ENCODE measurements at regions not wholly inside any gene's neighbourhood (a gene's known extent, or its start where the extent isn't known, plus 50 kb on each side); places are given as distances from the start of the nearest gene placed in this dataset.

GRCh38 chrX:40403757-40404156, 177.0 kb upstream of the ATP6AP2 start:
- Histone ChIP-seq H3K79me1 (ENCODE audit: low read length) (no peaks in the 10 kb centered on the region), H3K79me2 (ENCODE audit: control insufficient read depth, insufficient read depth, low read length) (no peaks in the 10 kb centered on the region), H3K36me3 (ENCODE audit: control insufficient read depth, insufficient read depth, low read length) (no peaks in the 10 kb centered on the region), H3K4me3 (ENCODE audit: low read length) (no peak overlapping the region), H3K18ac (ENCODE audit: low read length) (no peak overlapping the region), H3K4me1 (ENCODE audit: control insufficient read depth, low read depth, low read length) (no peaks in the 10 kb centered on the region), H2BK15ac (replicated peaks; ENCODE audit: low read depth) (no peak overlapping the region), H3K56ac (ENCODE audit: low read length) (no peak overlapping the region), H3K9ac (ENCODE audit: low read length) (no peak overlapping the region), H3K4ac (ENCODE audit: low read depth, low read length) (no peak overlapping the region), H3K27me3 (ENCODE audit: insufficient read depth, low read length, poor library complexity) (no peaks in the 10 kb centered on the region), H2AK5ac (ENCODE audit: low read length) (no peak overlapping the region), H2BK5ac (ENCODE audit: low read length) (no peak overlapping the region), H2BK120ac (ENCODE audit: low read depth, low read length) (no peak overlapping the region), H4K8ac (ENCODE audit: low read depth, low read length) (no peak overlapping the region), H3K23ac (ENCODE audit: low read length) (no peak overlapping the region), H3K4me2 (ENCODE audit: low read length) (no peak overlapping the region), H3K27ac (ENCODE audit: low read depth, low read length) (no peak overlapping the region), H4K5ac (ENCODE audit: low read length) (no peak overlapping the region)
- no CpG with 5 or more reads among the region's 7 CpGs for WGBS (ENCODE audit: extremely low coverage, insufficient coverage, low lambda C conversion rate)
- DNase-seq = no peak

GRCh38 chrX:40402831-40403533, 177.8 kb upstream of the ATP6AP2 start:
- Histone ChIP-seq H3K79me2 (ENCODE audit: control insufficient read depth, insufficient read depth, low read length) (no peaks in the 10 kb centered on the region), H3K9ac (ENCODE audit: low read length) (no peak overlapping the region), H3K27me3 (ENCODE audit: insufficient read depth, low read length, poor library complexity) (no peaks in the 10 kb centered on the region), H3K4me1 (ENCODE audit: control insufficient read depth, low read depth, low read length) (no peaks in the 10 kb centered on the region), H2BK15ac (replicated peaks; ENCODE audit: low read depth) (no peak overlapping the region), H3K18ac (ENCODE audit: low read length) (peak overlapping the region; percentile 51), H3K36me3 (ENCODE audit: control insufficient read depth, insufficient read depth, low read length) (no peaks in the 10 kb centered on the region), H3K4me2 (ENCODE audit: low read length) (no peak overlapping the region), H3K4ac (ENCODE audit: low read depth, low read length) (peak overlapping the region; percentile 52), H3K4me3 (ENCODE audit: low read length) (no peak overlapping the region), H3K23ac (ENCODE audit: low read length) (no peak overlapping the region), H4K5ac (ENCODE audit: low read length) (no peak overlapping the region), H2BK120ac (ENCODE audit: low read depth, low read length) (no peak overlapping the region), H4K8ac (ENCODE audit: low read depth, low read length) (no peak overlapping the region), H2AK5ac (ENCODE audit: low read length) (no peak overlapping the region), H3K56ac (ENCODE audit: low read length) (no peak overlapping the region), H3K79me1 (ENCODE audit: low read length) (no peaks in the 10 kb centered on the region), H3K27ac (ENCODE audit: low read depth, low read length) (no peak overlapping the region), H2BK5ac (ENCODE audit: low read length) (no peak overlapping the region)
- peak; percentile 22 for DNase-seq
- WGBS (ENCODE audit: extremely low coverage, insufficient coverage, low lambda C conversion rate) = no CpG with 5 or more reads among the region's 12 CpGs

GRCh38 chrX:40395102-40395501, 185.7 kb upstream of the ATP6AP2 start:
- Histone ChIP-seq H3K4me2 (ENCODE audit: low read length) (no peak overlapping the region), H3K36me3 (ENCODE audit: control insufficient read depth, insufficient read depth, low read length) (no peaks in the 10 kb centered on the region), H3K9ac (ENCODE audit: low read length) (no peak overlapping the region), H3K79me1 (ENCODE audit: low read length) (no peaks in the 10 kb centered on the region), H4K5ac (ENCODE audit: low read length) (no peak overlapping the region), H3K4me3 (ENCODE audit: low read length) (no peak overlapping the region), H3K23ac (ENCODE audit: low read length) (no peak overlapping the region), H3K18ac (ENCODE audit: low read length) (no peak overlapping the region), H2AK5ac (ENCODE audit: low read length) (no peak overlapping the region), H4K8ac (ENCODE audit: low read depth, low read length) (no peak overlapping the region), H2BK120ac (ENCODE audit: low read depth, low read length) (no peak overlapping the region), H3K79me2 (ENCODE audit: control insufficient read depth, insufficient read depth, low read length) (no peaks in the 10 kb centered on the region), H3K27ac (ENCODE audit: low read depth, low read length) (no peak overlapping the region), H3K4ac (ENCODE audit: low read depth, low read length) (no peak overlapping the region), H3K56ac (ENCODE audit: low read length) (no peak overlapping the region), H3K27me3 (ENCODE audit: insufficient read depth, low read length, poor library complexity) (no peaks in the 10 kb centered on the region), H2BK15ac (replicated peaks; ENCODE audit: low read depth) (no peak overlapping the region), H2BK5ac (ENCODE audit: low read length) (no peak overlapping the region), H3K4me1 (ENCODE audit: control insufficient read depth, low read depth, low read length) (no peaks in the 10 kb centered on the region)
- no peak for DNase-seq
- no CpG with 5 or more reads among the region's 2 CpGs for WGBS (ENCODE audit: extremely low coverage, insufficient coverage, low lambda C conversion rate)

- Histone ChIP-seq H3K27ac (ENCODE audit: low read depth, low read length) (no peak overlapping the region), H4K8ac (ENCODE audit: low read depth, low read length) (no peak overlapping the region), H3K23ac (ENCODE audit: low read length) (no peak overlapping the region), H3K4me1 (ENCODE audit: control insufficient read depth, low read depth, low read length) (no peaks in the 10 kb centered on the region), H3K79me1 (ENCODE audit: low read length) (no peaks in the 10 kb centered on the region), H3K27me3 (ENCODE audit: insufficient read depth, low read length, poor library complexity) (no peaks in the 10 kb centered on the region), H3K36me3 (ENCODE audit: control insufficient read depth, insufficient read depth, low read length) (no peaks in the 10 kb centered on the region), H2AK5ac (ENCODE audit: low read length) (no peak overlapping the region), H2BK5ac (ENCODE audit: low read length) (no peak overlapping the region), H3K4me3 (ENCODE audit: low read length) (no peak overlapping the region), H4K5ac (ENCODE audit: low read length) (no peak overlapping the region), H3K4ac (ENCODE audit: low read depth, low read length) (no peak overlapping the region), H3K56ac (ENCODE audit: low read length) (no peak overlapping the region), H2BK120ac (ENCODE audit: low read depth, low read length) (no peak overlapping the region), H3K9ac (ENCODE audit: low read length) (no peak overlapping the region), H3K79me2 (ENCODE audit: control insufficient read depth, insufficient read depth, low read length) (no peaks in the 10 kb centered on the region), H3K18ac (ENCODE audit: low read length) (no peak overlapping the region), H2BK15ac (replicated peaks; ENCODE audit: low read depth) (no peak overlapping the region), H3K4me2 (ENCODE audit: low read length) (no peak overlapping the region)
- DNase-seq = no peak
- no CpG with 5 or more reads among the region's 5 CpGs for WGBS (ENCODE audit: extremely low coverage, insufficient coverage, low lambda C conversion rate)
These were observed 186.5 kb upstream of the ATP6AP2 start for GRCh38 chrX:40394302-40394701.

- no peak overlapping the region for H2BK15ac ChIP-seq (replicated peaks; ENCODE audit: low read depth)
- no peak overlapping the region for H3K4me3 ChIP-seq (ENCODE audit: low read length)
- no peak overlapping the region for H4K5ac ChIP-seq (ENCODE audit: low read length)
- no peak overlapping the region for H4K8ac ChIP-seq (ENCODE audit: low read depth, low read length)
- no peaks in the 10 kb centered on the region for H3K4me1 ChIP-seq (ENCODE audit: control insufficient read depth, low read depth, low read length)
- no peak overlapping the region for H2BK5ac ChIP-seq (ENCODE audit: low read length)
- no peaks in the 10 kb centered on the region for H3K36me3 ChIP-seq (ENCODE audit: control insufficient read depth, insufficient read depth, low read length)
- no peak overlapping the region for H2BK120ac ChIP-seq (ENCODE audit: low read depth, low read length)
- no peak overlapping the region for H3K4me2 ChIP-seq (ENCODE audit: low read length)
- no peak overlapping the region for H2AK5ac ChIP-seq (ENCODE audit: low read length)
- H3K18ac ChIP-seq (ENCODE audit: low read length) = no peak overlapping the region
- no peaks in the 10 kb centered on the region for H3K27me3 ChIP-seq (ENCODE audit: insufficient read depth, low read length, poor library complexity)
- no peak overlapping the region for H3K56ac ChIP-seq (ENCODE audit: low read length)
- no CpG with 5 or more reads among the region's 2 CpGs for WGBS (ENCODE audit: extremely low coverage, insufficient coverage, low lambda C conversion rate)
- no peak overlapping the region for H3K9ac ChIP-seq (ENCODE audit: low read length)
- peak; percentile 45 for DNase-seq
- no peak overlapping the region for H3K23ac ChIP-seq (ENCODE audit: low read length)
- no peak overlapping the region for H3K4ac ChIP-seq (ENCODE audit: low read depth, low read length)
- H3K79me2 ChIP-seq (ENCODE audit: control insufficient read depth, insufficient read depth, low read length) = no peaks in the 10 kb centered on the region
- H3K79me1 ChIP-seq (ENCODE audit: low read length) = no peaks in the 10 kb centered on the region
- no peak overlapping the region for H3K27ac ChIP-seq (ENCODE audit: low read depth, low read length)
These were observed 188.2 kb upstream of the ATP6AP2 start for GRCh38 chrX:40392599-40392998.

- Histone ChIP-seq H3K79me2 (ENCODE audit: control insufficient read depth, insufficient read depth, low read length) (no peaks in the 10 kb centered on the region), H3K23ac (ENCODE audit: low read length) (no peak overlapping the region), H3K27me3 (ENCODE audit: insufficient read depth, low read length, poor library complexity) (no peaks in the 10 kb centered on the region), H3K4me1 (ENCODE audit: control insufficient read depth, low read depth, low read length) (no peaks in the 10 kb centered on the region), H3K36me3 (ENCODE audit: control insufficient read depth, insufficient read depth, low read length) (no peaks in the 10 kb centered on the region), H2BK120ac (ENCODE audit: low read depth, low read length) (no peak overlapping the region), H3K4me2 (ENCODE audit: low read length) (no peak overlapping the region), H4K8ac (ENCODE audit: low read depth, low read length) (no peak overlapping the region), H3K79me1 (ENCODE audit: low read length) (no peaks in the 10 kb centered on the region), H4K5ac (ENCODE audit: low read length) (no peak overlapping the region), H2BK5ac (ENCODE audit: low read length) (no peak overlapping the region), H3K9ac (ENCODE audit: low read length) (no peak overlapping the region), H3K4me3 (ENCODE audit: low read length) (no peak overlapping the region), H3K18ac (ENCODE audit: low read length) (no peak overlapping the region), H2BK15ac (replicated peaks; ENCODE audit: low read depth) (no peak overlapping the region), H2AK5ac (ENCODE audit: low read length) (no peak overlapping the region), H3K4ac (ENCODE audit: low read depth, low read length) (no peak overlapping the region), H3K56ac (ENCODE audit: low read length) (no peak overlapping the region), H3K27ac (ENCODE audit: low read depth, low read length) (no peak overlapping the region)
- WGBS (ENCODE audit: extremely low coverage, insufficient coverage, low lambda C conversion rate) = no CpG with 5 or more reads among the region's 3 CpGs
- DNase-seq = no peak
These were observed 189.1 kb upstream of the ATP6AP2 start for GRCh38 chrX:40391662-40392061.
